GM19238 (cell line): ENCODE measurements at regions not wholly inside any gene's neighbourhood (a gene's known extent, or its start where the extent isn't known, plus 50 kb on each side); places are given as distances from the start of the nearest gene placed in this dataset.
"Not testable (repeated sequence)": the region's sequence is repeated elsewhere in the genome, so short reads cannot be mapped to it uniquely, and the experiment has no call there.

Source experiments
- DNase-seq: peaks from one replicate; pipeline ENCODE4 v3.0.0; 2011; ENCODE audit warnings: low spot score; ENCODE audit not compliant: insufficient read length

DNA sequence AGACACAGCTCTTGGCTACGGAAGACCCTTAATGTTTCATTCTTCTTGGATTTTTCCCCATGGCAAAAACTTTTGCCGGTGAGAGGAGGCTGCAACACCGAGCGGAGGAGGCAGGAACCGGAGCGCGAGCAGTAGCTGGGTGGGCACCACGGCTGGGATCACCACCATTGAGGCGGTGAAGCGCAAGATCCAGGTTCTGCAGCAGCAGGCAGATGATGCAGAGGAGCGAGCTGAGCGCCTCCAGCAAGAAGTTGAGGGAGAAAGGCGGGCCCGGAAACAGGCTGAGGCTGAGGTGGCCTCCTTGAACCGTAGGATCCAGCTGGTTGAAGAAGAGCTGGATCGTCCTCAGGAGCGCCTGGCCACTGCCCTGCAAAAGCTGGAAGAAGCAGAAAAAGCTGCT lies 108.2 kb upstream of the TOX3 start:
- DNase-seq, result not testable (repeated sequence)

DNA sequence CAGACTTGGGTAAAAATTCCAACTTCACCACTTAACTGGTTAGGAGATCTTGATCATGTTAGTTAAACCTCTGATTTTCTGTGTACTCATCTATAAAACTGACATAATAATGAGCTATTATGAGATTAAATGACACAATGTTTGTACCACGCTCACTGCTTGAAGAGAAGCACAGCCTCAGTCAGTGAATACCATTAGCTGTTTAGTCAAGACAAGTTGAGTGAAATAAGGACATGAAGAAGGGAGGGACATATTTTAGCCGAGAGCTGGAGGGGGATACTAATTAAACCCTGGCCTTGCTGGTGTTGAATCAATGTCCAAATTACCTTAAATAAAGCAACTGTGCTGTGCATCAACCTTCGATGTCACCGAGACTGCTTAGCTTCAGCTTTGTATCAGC lies 105.1 kb upstream of the TOX3 start:
- no peak for DNase-seq

DNA sequence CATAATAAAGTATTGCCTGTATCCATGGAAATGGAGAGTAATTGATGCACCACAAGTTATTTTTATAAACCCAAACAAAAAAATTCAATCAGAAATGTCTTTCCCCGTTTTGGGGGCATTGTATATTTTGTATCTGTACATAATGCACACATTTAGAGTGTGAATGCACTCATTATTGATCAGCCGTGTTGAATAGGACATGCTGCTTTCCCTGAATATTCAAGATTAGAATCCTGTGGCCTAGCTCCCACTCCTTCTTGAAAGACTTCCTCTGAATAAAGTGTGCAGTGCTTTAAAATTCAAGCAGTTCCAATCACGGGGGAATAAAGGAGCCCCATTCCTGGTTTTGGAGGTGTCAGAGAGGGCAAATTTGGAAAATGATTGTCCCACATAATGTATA lies 103.8 kb upstream of the TOX3 start:
- DNase-seq, result no peak

DNA sequence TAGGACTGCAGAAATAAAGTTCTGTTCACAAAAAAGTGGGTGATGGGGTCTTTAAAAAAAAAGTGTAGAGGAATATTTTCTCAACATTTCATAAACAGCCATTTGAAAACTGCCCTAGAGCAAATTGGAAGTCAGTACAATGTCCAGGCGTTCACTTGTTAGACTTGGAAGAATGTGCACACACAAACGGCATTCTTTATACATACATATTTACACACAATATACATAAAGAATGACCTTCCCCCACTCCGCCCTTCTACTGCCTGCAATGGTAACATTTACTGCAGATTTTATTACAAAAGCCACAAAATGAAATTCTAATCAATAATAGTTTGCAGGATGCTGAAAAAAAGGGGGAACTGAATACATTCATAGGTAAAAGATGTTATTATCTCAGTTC lies 103.4 kb upstream of the TOX3 start:
- DNase-seq, result no peak

DNA sequence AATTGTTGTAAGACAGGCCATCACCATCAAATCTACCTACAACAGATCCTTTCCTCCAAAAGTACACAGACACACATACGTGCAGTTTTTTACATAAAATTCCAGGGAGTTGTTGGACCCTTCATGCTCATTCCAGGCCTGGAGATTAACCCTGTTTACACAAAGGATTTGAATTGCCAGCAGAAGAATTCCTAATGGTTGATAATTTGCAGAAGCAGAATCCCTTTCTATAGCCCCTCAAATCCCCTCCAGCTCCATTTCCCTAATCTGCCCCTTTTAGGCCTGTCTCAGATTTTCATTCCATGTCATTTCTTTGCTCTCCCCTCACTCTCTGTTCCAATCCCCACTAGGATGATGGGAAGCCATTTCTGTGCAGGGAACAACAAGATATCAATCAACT lies 102.9 kb upstream of the TOX3 start:
- no peak for DNase-seq

DNA sequence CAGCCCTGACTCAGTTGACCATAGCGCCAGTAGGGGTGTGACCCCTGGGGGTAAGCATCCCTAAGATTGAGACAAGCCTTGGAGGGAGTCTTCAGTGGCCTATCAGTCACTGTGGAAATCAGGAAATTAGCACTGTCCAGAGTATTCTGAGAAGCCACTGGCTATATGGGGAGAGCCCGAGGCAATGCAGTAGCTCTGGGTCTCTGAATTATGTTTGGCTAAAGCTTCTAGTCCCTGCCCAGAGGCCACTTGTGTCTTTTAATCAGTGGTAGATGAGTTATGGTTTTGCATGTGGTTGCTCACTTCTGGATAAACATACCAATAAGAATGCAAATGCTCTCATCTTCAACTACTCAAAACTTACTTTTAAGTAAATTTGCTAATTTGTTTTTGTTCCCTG lies 100.6 kb upstream of the TOX3 start:
- DNase-seq, result no peak

DNA sequence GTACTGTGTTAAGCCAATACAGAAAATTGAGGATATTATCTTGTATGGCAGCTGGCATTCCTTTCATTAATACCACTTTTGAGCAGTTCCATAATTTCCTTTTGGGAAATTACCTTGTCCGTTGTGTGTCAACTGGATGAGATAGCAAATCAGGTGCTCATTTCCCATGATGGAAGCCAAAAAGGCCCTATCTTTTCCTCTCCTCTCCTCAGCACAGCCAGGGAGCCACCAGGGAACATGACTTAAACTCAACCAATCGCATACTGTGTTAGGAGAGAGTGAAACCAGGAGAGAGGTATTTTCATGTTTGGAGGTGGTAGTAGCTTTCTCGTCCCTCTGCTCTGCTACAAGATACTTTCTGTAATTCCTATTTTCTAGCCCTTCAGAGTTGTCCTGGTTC lies 96.1 kb upstream of the TOX3 start:
- DNase-seq, result no peak

DNA sequence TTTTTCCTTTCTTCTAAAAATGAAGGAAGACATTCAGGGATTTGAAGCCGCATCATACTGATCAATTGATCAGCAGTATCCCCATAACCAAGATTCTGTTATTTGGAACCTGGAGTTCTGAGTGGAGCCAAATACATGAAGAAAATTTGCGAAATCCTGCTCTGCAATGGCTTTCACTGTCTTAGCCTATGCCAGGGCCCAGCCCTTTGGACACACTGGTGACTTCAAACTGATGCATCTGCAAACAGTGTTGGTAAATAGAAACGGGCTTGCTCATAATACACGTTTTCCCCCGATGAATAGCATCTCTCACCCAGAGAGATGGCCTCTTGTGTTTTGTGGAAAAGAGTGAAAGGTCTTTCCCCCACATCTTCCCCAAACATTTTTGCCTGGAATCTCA lies 87.6 kb upstream of the TOX3 start:
- DNase-seq, result no peak

DNA sequence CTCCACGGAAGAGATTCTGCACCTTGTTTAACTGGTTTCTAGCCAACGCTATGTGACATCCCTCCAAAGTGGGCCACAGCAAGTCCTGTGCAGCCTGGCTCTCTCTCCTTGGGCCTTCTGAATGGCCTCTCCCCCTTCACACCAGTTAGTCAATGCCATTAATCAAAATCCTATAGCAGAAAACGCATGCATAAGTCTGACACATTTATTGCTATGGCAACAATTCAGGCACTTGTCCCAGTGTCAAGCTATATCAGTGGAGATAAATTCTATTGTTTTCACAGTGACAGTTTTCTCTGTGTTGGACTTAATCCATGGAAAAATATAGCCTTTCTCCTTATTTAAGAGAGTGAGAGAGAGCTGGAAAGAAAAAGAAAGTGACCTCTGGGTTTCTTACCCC lies 87.2 kb upstream of the TOX3 start:
- no peak for DNase-seq

DNA sequence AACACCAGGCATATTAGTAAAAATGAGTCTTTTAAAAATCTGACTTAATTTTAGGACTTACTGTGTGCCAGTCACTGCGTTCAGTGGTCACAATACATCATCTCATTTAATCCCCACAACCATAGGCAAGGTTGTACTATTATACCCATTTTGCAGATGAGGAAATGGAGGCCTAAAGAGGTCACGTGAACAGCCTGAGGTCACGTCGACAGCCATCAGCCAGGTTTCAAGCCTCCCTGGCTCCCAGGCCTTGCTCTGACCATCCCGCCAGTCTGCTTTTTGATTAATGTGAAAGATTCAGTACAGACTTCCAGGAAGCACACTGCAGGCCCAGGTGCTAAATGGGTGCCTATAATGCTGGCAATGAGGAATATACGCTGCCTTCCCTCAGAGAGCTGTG lies 86.3 kb upstream of the TOX3 start:
- DNase-seq, result no peak

DNA sequence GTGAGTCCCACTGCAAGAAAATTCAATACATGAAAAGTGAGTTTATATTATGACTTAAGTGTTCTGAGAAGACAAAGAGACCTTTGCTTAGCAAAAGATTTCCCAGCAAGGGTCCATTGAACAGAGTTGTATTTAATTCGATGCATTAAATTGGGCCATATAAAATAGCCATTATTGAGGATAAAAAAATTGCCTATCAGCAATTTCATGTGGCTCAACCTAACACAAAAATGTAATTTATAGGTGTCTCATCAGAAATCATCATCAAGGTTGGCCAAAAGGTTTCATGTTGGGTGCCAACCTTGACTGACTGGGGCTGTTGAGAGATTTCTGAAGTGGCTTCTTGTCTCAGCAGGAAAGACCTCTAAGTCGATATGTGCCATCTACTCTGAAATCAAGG lies 84.8 kb upstream of the TOX3 start:
- DNase-seq, result no peak

DNA sequence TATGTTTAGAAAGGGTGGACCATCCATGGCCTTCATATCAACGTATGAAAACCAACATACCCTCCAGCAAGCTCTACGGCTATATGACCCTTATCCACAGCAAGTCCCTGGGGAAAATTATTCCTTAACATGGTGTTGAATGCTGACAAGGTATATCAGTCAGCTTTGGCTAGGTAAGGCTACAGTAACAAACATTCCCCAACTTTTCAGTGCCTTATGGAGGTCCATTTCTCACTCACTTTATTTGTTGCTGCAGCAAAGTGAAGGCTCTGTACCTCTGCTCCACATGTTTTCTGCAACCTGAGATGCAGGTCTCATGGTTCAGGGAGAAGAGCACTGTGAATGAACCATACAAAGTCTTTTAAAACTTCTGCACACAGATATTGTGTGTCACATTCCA lies 83.8 kb upstream of the TOX3 start:
- DNase-seq, result no peak

DNA sequence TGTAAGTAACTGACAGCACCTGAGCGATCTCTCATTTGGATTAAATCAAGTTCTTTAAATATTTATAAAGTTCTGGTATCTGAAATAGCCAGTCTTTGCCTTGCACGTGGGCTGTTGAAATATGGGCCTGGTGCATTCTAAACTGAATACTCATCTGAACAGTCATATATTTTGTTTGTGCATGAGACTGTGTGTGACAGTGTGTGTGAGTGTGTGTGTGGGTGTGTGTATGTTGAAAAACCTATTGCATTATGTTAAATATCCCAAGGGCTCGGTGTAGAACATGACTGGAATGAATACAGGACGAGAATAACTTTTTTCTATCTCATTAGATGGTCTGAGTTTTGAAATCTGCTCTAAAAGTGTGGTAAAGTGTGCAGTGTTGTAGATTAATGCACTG lies 82.4 kb upstream of the TOX3 start:
- DNase-seq, result no peak

DNA sequence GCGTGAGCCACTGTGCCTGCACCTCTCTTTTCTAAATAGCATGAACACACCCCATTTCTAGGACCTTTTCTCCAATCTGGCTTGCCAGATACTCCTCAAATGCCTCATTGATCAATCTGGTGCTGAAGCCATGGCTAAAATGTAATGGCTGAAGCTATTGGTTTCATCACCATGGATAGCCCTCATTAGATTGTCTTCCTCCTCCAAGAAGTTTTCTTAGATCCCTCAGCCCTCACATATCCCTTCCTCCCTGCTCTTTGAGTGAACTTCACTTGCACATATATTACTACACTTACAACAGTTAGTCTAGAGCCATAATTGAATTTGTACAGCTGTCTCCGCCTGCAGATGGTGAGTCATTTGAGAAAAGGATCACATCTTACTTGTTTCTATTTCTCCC lies 77.9 kb upstream of the TOX3 start:
- DNase-seq, result no peak

DNA sequence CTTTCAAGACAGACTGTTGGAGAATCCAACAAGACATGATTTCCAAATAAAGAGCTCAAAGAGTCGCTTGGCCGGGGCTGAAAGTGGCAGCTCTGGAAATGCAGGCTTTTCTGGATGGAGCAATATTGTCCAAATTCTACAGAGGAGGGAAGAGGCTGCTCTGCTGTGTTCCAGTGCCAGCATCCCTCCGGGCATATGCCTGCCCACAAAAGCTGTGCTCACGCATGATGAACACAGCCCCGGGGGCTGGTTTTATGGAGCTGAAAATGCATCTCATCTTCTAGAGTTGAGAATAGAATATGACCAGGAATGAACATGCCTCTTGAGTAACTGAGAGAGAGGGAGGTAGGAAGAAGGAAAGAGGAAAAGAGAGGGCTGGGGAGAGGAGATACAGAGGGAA lies 74.7 kb upstream of the TOX3 start:
- no peak for DNase-seq

DNA sequence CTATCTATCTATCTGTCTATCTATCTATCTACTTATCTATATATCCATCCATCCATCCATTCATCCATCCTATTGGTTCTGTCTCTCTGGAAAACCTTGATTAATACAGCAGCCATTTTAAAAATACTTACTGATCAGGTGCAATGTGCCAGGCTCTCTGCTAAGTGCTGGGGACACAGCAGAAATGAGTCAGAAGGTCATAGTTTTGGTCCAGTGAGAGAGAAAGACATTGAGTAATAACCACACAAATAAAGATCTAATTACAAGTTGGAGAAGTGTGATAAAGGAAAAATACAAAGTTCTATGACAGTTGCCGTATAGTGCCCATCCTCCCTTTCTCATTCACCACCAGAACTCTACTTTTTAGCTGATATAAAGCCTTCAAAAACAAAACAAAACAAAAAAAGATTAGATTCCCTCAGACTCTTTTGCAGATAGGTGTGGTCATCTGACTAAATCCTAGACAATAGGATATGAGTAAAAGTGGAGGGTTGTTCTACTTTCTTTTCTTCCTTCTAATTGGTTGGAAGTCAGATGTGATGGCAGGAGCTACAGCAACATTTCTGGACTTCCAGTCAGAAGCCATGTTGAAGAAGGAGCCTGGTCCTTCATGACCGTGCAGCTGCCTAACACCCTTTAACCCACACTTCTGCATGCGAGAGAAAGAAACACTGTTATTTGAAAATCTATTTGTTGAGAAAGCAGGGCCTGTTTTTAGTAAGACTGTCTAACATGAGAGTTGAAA lies 72.0 kb upstream of the TOX3 start:
- DNase-seq, result no peak

DNA sequence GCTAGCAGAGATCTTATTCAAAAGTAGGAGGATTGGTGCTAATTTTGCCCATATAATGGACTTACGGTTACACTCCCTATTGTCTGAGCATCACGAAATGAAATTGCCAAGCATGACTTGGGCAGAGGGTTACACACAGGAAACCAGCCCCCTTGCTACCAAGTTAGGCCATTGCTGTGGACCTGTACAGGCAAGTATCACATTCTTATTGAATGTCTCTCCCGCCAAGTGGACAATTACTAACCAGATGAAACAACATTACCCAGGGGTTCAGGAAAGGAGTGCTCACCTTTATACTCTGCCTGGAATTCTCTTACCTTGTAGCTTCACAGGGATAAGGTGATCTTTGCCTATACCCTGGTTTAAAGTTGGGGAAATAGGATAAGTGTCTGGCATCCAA lies 70.6 kb upstream of the TOX3 start:
- DNase-seq, result no peak

DNA sequence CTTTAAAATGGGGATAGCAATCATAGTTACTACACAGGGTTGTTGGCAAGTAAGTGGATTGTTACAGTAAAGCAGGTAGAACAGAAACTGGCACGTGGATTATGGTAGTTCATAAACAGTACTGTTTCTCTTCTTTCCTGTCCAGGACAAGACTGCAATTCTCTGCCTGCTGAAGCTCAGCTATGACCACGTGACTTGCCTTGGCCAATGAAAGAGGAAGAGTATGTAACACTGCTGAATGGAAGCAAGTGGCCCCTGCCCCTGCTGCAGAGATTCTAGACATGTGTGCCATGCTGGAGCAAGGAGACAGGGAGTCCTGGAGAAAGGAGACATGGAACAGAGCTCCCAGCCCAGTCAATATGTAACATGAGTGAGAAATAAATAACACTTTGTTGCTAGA lies 66.6 kb upstream of the TOX3 start:
- DNase-seq, result no peak

DNA sequence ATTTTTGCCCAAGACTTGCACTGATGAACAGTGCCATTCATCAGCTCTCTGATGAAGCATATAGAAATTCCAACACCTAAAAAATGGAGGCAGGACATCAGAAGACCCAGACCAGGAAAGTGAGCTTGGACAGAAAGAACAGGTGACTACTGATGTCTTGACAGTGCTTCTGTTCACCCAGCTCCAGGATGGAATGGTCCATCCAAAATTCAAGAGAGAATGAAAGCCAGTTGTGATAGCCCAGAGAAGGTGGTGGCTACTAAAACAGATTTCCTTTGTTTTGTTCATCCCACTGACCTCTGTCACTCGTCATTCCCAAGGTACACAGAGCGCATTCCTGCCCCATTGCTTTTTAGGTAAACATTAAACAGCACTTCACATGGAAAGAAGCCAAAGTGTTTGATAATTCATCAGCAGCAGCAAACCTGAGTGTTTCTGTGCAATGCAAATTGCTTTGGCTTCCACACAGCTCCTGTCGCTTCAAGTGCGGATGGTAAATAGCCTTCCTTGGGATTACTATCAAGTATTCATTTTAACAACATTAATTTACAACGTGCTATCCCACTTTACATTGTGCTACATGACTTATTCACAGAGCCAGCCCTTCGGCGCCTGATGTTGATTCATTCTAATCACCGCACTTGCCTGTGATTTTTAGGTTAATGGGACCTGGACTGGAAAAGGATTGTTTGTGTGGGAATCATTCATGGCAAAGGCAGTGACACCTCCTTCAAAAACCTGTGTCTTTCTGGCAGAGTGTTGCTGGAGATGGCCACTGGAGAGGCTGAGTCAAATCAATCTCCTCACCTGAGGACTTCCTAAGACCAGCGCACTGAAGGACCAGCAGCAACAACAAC lies 65.1 kb upstream of the TOX3 start:
- no peak for DNase-seq

DNA sequence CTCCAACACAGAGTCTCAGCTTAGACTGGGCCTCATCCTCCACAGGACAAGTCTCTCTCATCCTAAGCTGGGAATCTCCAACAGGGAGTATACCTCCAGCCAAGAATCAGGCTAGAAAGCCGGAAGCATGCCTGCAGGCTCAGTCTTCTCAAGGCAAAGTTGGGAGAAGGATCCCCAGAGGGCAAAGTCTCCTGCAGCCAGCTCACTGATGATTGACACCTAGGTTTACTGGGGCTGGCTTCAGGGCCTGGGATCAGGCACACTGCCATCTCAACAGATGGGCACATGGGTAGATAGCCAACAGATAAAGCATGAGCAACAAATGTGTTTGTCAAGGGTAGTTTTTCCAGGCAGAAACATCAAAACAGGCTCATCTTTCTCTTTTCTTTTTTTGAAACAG lies 56.1 kb upstream of the TOX3 start:
- no peak for DNase-seq

DNA sequence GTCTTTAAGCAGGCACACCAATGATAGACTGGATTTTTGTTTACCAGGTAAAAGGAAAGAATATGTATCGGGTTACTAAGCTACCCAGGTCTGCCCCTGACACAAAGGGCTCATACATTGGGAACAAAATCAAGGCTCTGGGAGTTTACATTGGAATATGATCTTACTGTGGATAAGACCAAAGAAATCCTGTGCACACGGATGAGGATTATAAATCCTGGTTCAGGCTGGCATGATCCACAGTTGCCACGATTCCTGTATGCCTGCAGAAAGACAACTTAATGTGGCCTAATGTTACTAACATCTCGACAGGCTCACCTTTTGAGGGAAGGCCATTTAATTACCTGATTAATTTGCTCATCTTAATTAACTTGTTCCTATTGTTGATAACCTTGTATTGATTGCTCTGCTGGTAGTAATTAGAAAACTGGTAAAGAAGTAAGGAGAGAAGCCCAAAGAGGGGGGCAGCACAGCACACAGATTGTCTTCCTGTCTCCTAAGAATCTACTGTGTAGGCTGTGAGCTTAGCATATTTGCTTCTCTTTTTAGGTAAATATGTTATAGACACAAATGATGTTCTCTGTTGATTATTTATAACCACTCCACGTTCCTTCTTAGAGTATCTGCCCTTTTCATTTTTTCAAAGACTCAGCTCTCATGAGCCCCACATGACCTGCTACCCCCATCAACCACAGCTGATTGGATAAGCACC lies 51.0 kb upstream of the TOX3 start:
- DNase-seq, result no peak

DNA sequence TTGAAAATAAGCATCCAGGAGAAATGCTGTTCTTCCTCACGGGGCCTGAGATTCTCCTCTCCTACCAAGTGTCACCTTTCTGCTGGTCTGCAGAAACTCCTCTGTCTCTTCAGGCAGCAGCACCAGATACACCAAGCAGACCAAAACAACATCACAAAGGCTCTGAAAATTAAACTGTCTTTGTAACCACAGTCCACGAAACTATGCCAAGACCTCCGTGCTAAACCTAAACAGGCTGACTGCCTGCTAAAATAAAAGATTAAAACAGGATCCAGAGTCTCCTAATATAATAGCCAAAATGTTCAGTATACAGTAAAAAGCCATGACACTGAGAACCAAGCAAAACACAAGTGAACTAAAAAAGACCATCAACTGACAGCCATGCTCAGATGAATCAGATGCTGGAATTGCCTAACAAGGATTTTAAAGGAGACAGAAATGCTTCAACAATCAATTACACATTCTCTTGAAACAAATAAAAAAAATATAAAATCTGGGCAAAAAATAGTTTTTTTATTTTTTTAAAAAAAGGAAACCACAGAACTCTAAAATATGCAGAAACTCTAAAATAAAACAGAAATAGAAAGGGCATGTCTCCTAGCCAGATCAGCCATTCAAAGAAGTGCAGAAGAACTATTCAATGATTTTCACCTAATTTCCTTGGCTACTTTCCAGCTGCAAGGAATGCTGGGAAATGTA lies 50.3 kb upstream of the TOX3 start:
- DNase-seq, result no peak
